ENCODE measurements at regions not wholly inside any gene's neighbourhood (a gene's known extent, or its start where the extent isn't known, plus 50 kb on each side); places are given as distances from the start of the nearest gene placed in this dataset.
"Not testable (repeated sequence)": the region's sequence is repeated elsewhere in the genome, so short reads cannot be mapped to it uniquely, and the experiment has no call there.

DNA sequence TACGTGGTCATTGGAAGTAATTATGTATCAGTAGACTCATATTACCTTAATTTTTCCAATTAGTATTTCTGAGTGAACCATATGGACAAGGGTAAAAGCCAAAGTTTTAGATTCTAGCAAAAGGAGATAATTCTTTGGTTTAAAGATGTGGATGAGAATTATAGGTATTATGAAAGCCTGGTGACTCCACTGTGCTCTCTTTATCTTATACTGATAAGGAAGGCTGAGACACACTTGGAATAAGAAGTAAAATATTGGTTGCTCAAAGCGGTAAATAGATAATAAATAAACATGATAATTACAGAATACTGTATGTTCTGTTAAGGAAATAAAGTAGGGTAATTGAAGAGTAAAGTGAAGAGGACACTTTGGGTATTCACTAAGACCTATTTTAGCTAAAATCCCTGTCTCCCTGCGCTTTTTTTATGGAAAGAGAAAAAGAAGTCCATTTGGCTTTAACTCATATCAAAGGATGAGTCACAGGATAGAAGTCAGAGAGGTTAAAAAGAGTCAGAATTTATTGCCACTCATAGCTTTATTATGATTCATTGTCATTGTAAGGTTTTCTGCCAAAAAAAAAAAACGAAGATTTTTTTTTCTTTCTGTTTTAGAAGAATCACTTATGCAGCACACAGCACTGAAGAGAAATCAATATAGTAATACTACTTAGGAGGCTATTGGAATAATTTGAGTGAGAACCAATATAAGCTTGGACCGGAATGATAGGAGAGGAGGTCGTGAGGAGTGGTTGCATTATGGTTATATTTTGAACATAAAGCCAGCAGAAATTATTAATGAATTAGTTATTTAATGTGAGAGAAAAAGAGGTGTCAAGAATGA, 2463.1 kb downstream of the ARAP2 start:
- Mint-ChIP-seq H3K27ac (peak overlapping the region; percentile 15; the same call in 1 of the 2 replicates), H3K4me1 (ENCODE audit: low read depth) (peaks cover 24% of the 10 kb centered on the region), H3K27me3 (ENCODE audit: insufficient read depth) (peaks cover 1% of the 10 kb centered on the region; the same call in 1 of the 2 replicates), H3K36me3 (ENCODE audit: low read depth) (peaks cover 5% of the 10 kb centered on the region; the same call in 1 of the 2 replicates), H3K4me3 (peak overlapping the region; percentile 48), H3K9me3 (no peaks in the 10 kb centered on the region)
- TF ChIP-seq, protein P1, sequence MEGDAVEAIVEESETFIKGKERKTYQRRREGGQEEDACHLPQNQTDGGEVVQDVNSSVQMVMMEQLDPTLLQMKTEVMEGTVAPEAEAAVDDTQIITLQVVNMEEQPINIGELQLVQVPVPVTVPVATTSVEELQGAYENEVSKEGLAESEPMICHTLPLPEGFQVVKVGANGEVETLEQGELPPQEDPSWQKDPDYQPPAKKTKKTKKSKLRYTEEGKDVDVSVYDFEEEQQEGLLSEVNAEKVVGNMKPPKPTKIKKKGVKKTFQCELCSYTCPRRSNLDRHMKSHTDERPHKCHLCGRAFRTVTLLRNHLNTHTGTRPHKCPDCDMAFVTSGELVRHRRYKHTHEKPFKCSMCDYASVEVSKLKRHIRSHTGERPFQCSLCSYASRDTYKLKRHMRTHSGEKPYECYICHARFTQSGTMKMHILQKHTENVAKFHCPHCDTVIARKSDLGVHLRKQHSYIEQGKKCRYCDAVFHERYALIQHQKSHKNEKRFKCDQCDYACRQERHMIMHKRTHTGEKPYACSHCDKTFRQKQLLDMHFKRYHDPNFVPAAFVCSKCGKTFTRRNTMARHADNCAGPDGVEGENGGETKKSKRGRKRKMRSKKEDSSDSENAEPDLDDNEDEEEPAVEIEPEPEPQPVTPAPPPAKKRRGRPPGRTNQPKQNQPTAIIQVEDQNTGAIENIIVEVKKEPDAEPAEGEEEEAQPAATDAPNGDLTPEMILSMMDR (IDR thresholded peaks at IDR 0.05) = no peak
- DNase-seq = peak; percentile 62

- no peak overlapping the region for H3K27ac Mint-ChIP-seq
- no peak for DNase-seq
- H3K27me3 Mint-ChIP-seq (ENCODE audit: insufficient read depth) = no peaks in the 10 kb centered on the region
- TF ChIP-seq, protein P1 (IDR thresholded peaks at IDR 0.05) = no peak
- H3K36me3 Mint-ChIP-seq (ENCODE audit: low read depth) = no peaks in the 10 kb centered on the region
- H3K9me3 Mint-ChIP-seq = no peaks in the 10 kb centered on the region
- H3K4me1 Mint-ChIP-seq (ENCODE audit: low read depth) = peaks cover 13% of the 10 kb centered on the region
- H3K4me3 Mint-ChIP-seq = no peak overlapping the region
Observed at GRCh38 chr4:33785843-33786242, 2458.5 kb downstream of the ARAP2 start.

GRCh38 chr4:33802578-33802977, 2441.7 kb downstream of the ARAP2 start:
- no peak overlapping the region for H3K4me3 Mint-ChIP-seq
- DNase-seq = no peak
- H3K27ac Mint-ChIP-seq = no peak overlapping the region
- 0 out of 2 replicates have a peak, but pooled peaks cover 4% of the 10 kb centered on the region for H3K36me3 Mint-ChIP-seq (ENCODE audit: low read depth)
- H3K9me3 Mint-ChIP-seq = no peaks in the 10 kb centered on the region
- no peaks in the 10 kb centered on the region; the same call in 1 of the 2 replicates for H3K27me3 Mint-ChIP-seq (ENCODE audit: insufficient read depth)
- TF ChIP-seq, protein P1 (IDR thresholded peaks at IDR 0.05) = no peak
- no peaks in the 10 kb centered on the region for H3K4me1 Mint-ChIP-seq (ENCODE audit: low read depth)

GRCh38 chr4:33825685-33826084, 2418.6 kb downstream of the ARAP2 start:
- H3K4me1 Mint-ChIP-seq (ENCODE audit: low read depth) = peaks cover 18% of the 10 kb centered on the region
- H3K27ac Mint-ChIP-seq = no peak overlapping the region
- H3K27me3 Mint-ChIP-seq (ENCODE audit: insufficient read depth) = no peaks in the 10 kb centered on the region
- TF ChIP-seq, protein P1 (IDR thresholded peaks at IDR 0.05) = no peak
- H3K9me3 Mint-ChIP-seq = no peaks in the 10 kb centered on the region
- no peak for DNase-seq
- no peaks in the 10 kb centered on the region for H3K36me3 Mint-ChIP-seq (ENCODE audit: low read depth)
- no peak overlapping the region for H3K4me3 Mint-ChIP-seq

DNA sequence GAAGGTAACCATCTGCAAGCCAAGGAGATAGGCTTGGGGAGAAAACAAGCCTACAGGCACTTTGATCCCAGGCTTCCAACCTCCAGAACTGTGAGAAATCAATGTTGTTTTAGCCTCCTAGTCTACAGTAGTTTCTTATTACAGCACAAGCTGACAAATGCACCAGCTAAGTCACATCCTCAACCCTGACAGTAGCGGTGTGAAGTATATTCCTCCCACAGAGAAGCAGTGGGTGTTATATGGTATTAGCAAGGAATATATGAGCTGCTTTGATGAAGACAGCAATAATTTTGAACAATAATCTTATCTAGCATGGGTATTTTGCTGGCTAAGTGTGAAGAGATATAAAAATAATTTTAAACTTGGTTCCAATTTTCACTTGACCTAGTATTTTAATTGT, 2415.0 kb downstream of the ARAP2 start:
- DNase-seq; H3K27me3 Mint-ChIP-seq (ENCODE audit: insufficient read depth); H3K4me3 Mint-ChIP-seq; H3K27ac Mint-ChIP-seq; H3K36me3 Mint-ChIP-seq (ENCODE audit: low read depth); H3K9me3 Mint-ChIP-seq: not testable (repeated sequence)
- peaks cover 44% of the 10 kb centered on the region for H3K4me1 Mint-ChIP-seq (ENCODE audit: low read depth)

GRCh38 chr4:33831442-33832066, 2412.8 kb downstream of the ARAP2 start:
- Mint-ChIP-seq H3K4me1 (ENCODE audit: low read depth) (peaks cover 66% of the 10 kb centered on the region), H3K36me3 (ENCODE audit: low read depth) (no peaks in the 10 kb centered on the region), H3K27me3 (ENCODE audit: insufficient read depth) (no peaks in the 10 kb centered on the region), H3K9me3 (no peaks in the 10 kb centered on the region), H3K4me3 (peak overlapping the region; percentile 20), H3K27ac (peak overlapping the region; percentile 42)
- TF ChIP-seq, protein P1 (IDR thresholded peaks at IDR 0.05) = no peak
- peak; percentile 60 for DNase-seq

GRCh38 chr4:33835764-33836163, 2408.6 kb downstream of the ARAP2 start:
- DNase-seq = peak; percentile 63
- Mint-ChIP-seq H3K27ac (peak overlapping the region; percentile 49), H3K4me1 (ENCODE audit: low read depth) (peaks cover 73% of the 10 kb centered on the region), H3K4me3 (peak overlapping the region; percentile 53; the same call in 1 of the 2 replicates)
- not testable (repeated sequence) for H3K27me3 Mint-ChIP-seq (ENCODE audit: insufficient read depth); H3K9me3 Mint-ChIP-seq; H3K36me3 Mint-ChIP-seq (ENCODE audit: low read depth)

Data from HFFc6 (cell line).